ENCODE measurements at regions not wholly inside any gene's neighbourhood (a gene's known extent, or its start where the extent isn't known, plus 50 kb on each side); places are given as distances from the start of the nearest gene placed in this dataset.

DNA sequence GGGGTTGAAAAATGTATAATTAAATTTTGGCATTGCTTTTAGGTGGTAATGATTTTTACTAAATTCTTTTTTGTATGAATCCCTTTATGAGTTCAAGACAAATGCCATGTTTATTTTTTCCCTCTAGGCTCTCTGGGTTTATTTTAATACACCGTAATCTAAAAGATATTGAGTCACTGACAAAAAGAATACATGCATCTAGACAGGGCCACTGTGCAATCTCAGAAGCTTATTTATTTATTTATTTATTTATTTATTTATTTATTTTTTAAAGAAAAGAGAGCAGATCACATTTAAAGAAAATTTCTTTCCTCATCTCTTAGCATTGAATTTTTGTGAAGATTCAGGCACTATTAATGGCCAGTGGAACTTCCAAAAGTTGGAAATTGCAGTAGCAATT is 283.9 kb upstream of the SLC10A2 start:
- POLR2A ChIA-PET (ENCODE audit: partially characterized antibody): interaction anchor here (1.0 kb wide), 1 partner anchor 11 kb away, joined by 3 read pairs; no protein-coding TSS in a partner anchor
- no peak overlapping the region for H2BK20ac ChIP-seq (ENCODE audit: low read length)
- H3K4me1 ChIP-seq (replicated peaks in 1 of 4; ENCODE audit: control insufficient read depth in 3 of 4, insufficient read depth in 4 of 4, low read length in 3 of 4): peaks cover 0 to 9% (median 6%) of the 10 kb centered on the region in 4 experiments; a peak in 5 of 7 replicates
- H3K18ac ChIP-seq (ENCODE audit: extremely low read depth, low read length): no peak overlapping the region
- H3K9ac ChIP-seq (replicated peaks in 1 of 4; ENCODE audit: extremely low read depth in 1 of 4, low read depth in 3 of 4, low read length in 3 of 4): no peak overlapping the region
- no peak overlapping the region for H2BK12ac ChIP-seq (ENCODE audit: low read depth, low read length)
- H2BK5ac ChIP-seq (ENCODE audit: low read depth, low read length): no peak overlapping the region
- no peak overlapping the region for H2AK5ac ChIP-seq (ENCODE audit: low read depth, low read length)
- no peak overlapping the region for H2BK15ac ChIP-seq (ENCODE audit: low read length)
- H3K79me2 ChIP-seq (ENCODE audit: control insufficient read depth in 1 of 2, insufficient read depth in 2 of 2, low read length in 2 of 2): no peaks in the 10 kb centered on the region
- H3K23ac ChIP-seq (ENCODE audit: insufficient read length): no peak overlapping the region
- no peak overlapping the region for H3K56ac ChIP-seq (replicated peaks; ENCODE audit: insufficient read length, low read depth, low read length)
- DNase-seq (ENCODE audit: low read depth in 1 of 2, low spot score in 2 of 2): no peak
- peak overlapping the region; percentile 64 to 92; a peak in 2 of 4 replicates for H3K4me2 ChIP-seq (ENCODE audit: insufficient read depth in 1 of 2, low read depth in 2 of 2, low read length in 2 of 2)
- H3K36me3 ChIP-seq (ENCODE audit: control insufficient read depth in 2 of 4, insufficient read depth in 4 of 4, low read length in 3 of 4): no peaks in the 10 kb centered on the region
- no peak overlapping the region for H2BK120ac ChIP-seq (replicated peaks; ENCODE audit: low read depth, low read length)
- FAIRE-seq: no peak
- no peaks in the 10 kb centered on the region for H3K9me3 ChIP-seq (ENCODE audit: insufficient read depth in 2 of 2, low read depth in 1 of 2, low read length in 1 of 2)
- no peak overlapping the region for H4K8ac ChIP-seq (ENCODE audit: extremely low read depth, insufficient read depth, low read length)
- peak overlapping the region in 1 of 4 experiments; percentile 48; a peak in 2 of 8 replicates for H3K4me3 ChIP-seq (ENCODE audit: extremely low read depth in 1 of 4, insufficient read depth in 2 of 4, low read depth in 3 of 4, low read length in 4 of 4)
- no peaks in the 10 kb centered on the region for H3K79me1 ChIP-seq (ENCODE audit: low read depth, low read length)
- no peak overlapping the region for H3K4ac ChIP-seq (replicated peaks; ENCODE audit: insufficient read length, low read depth, low read length)
- CTCF ChIA-PET (ENCODE audit: partially characterized antibody): interaction anchor here (0.6 to 1.6 kb wide), 3 partner anchors 74 to 1382 kb away, joined by 3 to 4 read pairs (median 3); no protein-coding TSS in a partner anchor
- H3K14ac ChIP-seq (ENCODE audit: insufficient read length): no peak overlapping the region
- H2AFZ ChIP-seq (ENCODE audit: low read length): no peak overlapping the region
- no peak overlapping the region for H4K5ac ChIP-seq (ENCODE audit: insufficient read length, low read depth, low read length)
- no peak overlapping the region for H4K91ac ChIP-seq (replicated peaks; ENCODE audit: insufficient read length, low read length)
- no peak overlapping the region for H3K27ac ChIP-seq (ENCODE audit: low read depth, low read length)
- no peaks in the 10 kb centered on the region for H4K20me1 ChIP-seq (replicated peaks in 1 of 2; ENCODE audit: control insufficient read depth in 1 of 2, insufficient read depth in 2 of 2, low read length in 2 of 2)
- WGBS, 2 experiments (ENCODE audit: extremely low coverage in 1 of 2, insufficient coverage in 1 of 2, insufficient read length in 1 of 2, insufficient replicate concordance in 2 of 2, low coverage in 1 of 2, low lambda C conversion rate in 2 of 2, missing lambda C conversion rate in 1 of 2): 95% methylated on average over 1 of the region's 1 CpG; no CpG with 5 or more reads in 1 of the 2 experiments
- H3K27me3 ChIP-seq (replicated peaks in 1 of 4; ENCODE audit: control insufficient read depth in 3 of 4, extremely low read depth in 1 of 4, insufficient read depth in 3 of 4, low read length in 3 of 4): no peaks in the 10 kb centered on the region
- H3K23me2 ChIP-seq (ENCODE audit: low read depth, low read length): peaks cover 6% of the 10 kb centered on the region; the same call in 1 of the 2 replicates
- TF ChIP-seq JUN (IDR thresholded peaks at IDR 0.05; ENCODE audit: low read depth, low read length) (no peak), ZNF274 (IDR thresholded peaks at IDR 0.05; ENCODE audit: borderline replicate concordance, extremely low read depth, low read length) (no peak), SUZ12 (IDR thresholded peaks at IDR 0.05; ENCODE audit: low read length) (no peak), SAP30 (IDR thresholded peaks at IDR 0.05; ENCODE audit: insufficient read depth, insufficient replicate concordance, low read length) (no peak), RAD21 (IDR thresholded peaks at IDR 0.05 in 1 of 2, conservative IDR thresholded peaks at IDR 0.05 in 1 of 2; ENCODE audit: low read depth in 2 of 2, low read length in 2 of 2) (no peak), KDM5A (IDR thresholded peaks at IDR 0.05; ENCODE audit: low read length) (no peak), NRF1 (IDR thresholded peaks at IDR 0.05; ENCODE audit: low read depth, low read length) (no peak), RNF2 (IDR thresholded peaks at IDR 0.05; ENCODE audit: borderline replicate concordance, low read depth, low read length, missing control alignments, poor library complexity, severe bottlenecking) (no peak), BRCA1 (IDR thresholded peaks at IDR 0.05; ENCODE audit: low read depth, low read length) (no peak), TEAD4 (IDR thresholded peaks at IDR 0.05; ENCODE audit: low read depth, low read length) (no peak), EZH2 (IDR thresholded peaks at IDR 0.05; ENCODE audit: low read depth, low read length, severe bottlenecking) (no peak)
- TF ChIP-seq, protein P1, sequence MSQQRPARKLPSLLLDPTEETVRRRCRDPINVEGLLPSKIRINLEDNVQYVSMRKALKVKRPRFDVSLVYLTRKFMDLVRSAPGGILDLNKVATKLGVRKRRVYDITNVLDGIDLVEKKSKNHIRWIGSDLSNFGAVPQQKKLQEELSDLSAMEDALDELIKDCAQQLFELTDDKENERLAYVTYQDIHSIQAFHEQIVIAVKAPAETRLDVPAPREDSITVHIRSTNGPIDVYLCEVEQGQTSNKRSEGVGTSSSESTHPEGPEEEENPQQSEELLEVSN (IDR thresholded peaks at IDR 0.05): no peak
